PC-3 (cell line): ENCODE measurements at regions not wholly inside any gene's neighbourhood (a gene's known extent, or its start where the extent isn't known, plus 50 kb on each side); places are given as distances from the start of the nearest gene placed in this dataset.

Source experiments
- EZH2 ChIP-seq: fragments of 300-600 bp; sonication (generic); IDR thresholded peaks from one replicate; pipeline ENCODE4 v1.6.1; 2017; ENCODE audit warnings: antibody characterized with exemption, mild to moderate bottlenecking, low read length; ENCODE audit not compliant: unreplicated experiment
- TF ChIP-seq, protein P1 (sequence below): fragments of 300-600 bp; sonication (generic); conservative IDR thresholded peaks from 2 replicates; pipeline ENCODE4 v1.5.1; 2017; ENCODE audit warnings: antibody characterized with exemption, low read depth, mild to moderate bottlenecking, low read length

DNA sequence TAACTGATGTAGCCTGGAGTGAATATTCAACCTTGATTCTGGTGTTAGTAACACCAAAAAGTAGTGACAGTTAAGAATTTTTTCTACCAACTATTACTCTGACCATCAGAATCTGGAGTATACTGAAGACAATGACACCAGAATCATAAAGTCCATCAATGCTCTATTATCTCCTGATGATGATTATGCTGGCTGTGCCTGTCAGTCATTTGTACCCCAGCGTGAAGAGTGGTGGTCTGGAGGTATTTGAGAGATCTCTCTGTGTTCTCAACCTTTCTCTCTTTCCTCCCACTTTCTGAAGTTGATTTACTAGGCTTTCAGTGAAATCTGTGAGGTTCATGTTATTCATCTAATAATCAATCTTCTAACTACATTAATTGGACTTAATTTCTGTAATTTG is 615.4 kb downstream of the SLC16A7 start:
- TF ChIP-seq, protein P1, sequence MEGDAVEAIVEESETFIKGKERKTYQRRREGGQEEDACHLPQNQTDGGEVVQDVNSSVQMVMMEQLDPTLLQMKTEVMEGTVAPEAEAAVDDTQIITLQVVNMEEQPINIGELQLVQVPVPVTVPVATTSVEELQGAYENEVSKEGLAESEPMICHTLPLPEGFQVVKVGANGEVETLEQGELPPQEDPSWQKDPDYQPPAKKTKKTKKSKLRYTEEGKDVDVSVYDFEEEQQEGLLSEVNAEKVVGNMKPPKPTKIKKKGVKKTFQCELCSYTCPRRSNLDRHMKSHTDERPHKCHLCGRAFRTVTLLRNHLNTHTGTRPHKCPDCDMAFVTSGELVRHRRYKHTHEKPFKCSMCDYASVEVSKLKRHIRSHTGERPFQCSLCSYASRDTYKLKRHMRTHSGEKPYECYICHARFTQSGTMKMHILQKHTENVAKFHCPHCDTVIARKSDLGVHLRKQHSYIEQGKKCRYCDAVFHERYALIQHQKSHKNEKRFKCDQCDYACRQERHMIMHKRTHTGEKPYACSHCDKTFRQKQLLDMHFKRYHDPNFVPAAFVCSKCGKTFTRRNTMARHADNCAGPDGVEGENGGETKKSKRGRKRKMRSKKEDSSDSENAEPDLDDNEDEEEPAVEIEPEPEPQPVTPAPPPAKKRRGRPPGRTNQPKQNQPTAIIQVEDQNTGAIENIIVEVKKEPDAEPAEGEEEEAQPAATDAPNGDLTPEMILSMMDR, result no peak
- TF ChIP-seq EZH2, result no peak
